ENCODE measurements at regions not wholly inside any gene's neighbourhood (a gene's known extent, or its start where the extent isn't known, plus 50 kb on each side); places are given as distances from the start of the nearest gene placed in this dataset.

GRCh38 chr16:77666771-77667170 is 55.5 kb upstream of the NUDT7 start:
- Mint-ChIP-seq H3K4me3 (ENCODE audit: low read depth, unreplicated experiment) (no peak overlapping the region), H3K27ac (ENCODE audit: unreplicated experiment) (no peak overlapping the region), H3K27me3 (ENCODE audit: unreplicated experiment) (peaks cover 40% of the 10 kb centered on the region), H3K36me3 (ENCODE audit: insufficient read depth, unreplicated experiment) (no peaks in the 10 kb centered on the region), H3K4me1 (ENCODE audit: low read depth, unreplicated experiment) (no peaks in the 10 kb centered on the region), H3K9me3 (ENCODE audit: low read depth, unreplicated experiment) (no peaks in the 10 kb centered on the region)
- TF ChIP-seq, protein P1, sequence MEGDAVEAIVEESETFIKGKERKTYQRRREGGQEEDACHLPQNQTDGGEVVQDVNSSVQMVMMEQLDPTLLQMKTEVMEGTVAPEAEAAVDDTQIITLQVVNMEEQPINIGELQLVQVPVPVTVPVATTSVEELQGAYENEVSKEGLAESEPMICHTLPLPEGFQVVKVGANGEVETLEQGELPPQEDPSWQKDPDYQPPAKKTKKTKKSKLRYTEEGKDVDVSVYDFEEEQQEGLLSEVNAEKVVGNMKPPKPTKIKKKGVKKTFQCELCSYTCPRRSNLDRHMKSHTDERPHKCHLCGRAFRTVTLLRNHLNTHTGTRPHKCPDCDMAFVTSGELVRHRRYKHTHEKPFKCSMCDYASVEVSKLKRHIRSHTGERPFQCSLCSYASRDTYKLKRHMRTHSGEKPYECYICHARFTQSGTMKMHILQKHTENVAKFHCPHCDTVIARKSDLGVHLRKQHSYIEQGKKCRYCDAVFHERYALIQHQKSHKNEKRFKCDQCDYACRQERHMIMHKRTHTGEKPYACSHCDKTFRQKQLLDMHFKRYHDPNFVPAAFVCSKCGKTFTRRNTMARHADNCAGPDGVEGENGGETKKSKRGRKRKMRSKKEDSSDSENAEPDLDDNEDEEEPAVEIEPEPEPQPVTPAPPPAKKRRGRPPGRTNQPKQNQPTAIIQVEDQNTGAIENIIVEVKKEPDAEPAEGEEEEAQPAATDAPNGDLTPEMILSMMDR (IDR thresholded peaks at IDR 0.05; ENCODE audit: unreplicated experiment), result no peak
- CTCF ChIA-PET, result no interaction called here
- BruUV-seq (replicated peaks), result no TSS peak
- no peak for DNase-seq
- intact Hi-C loops (cut with micrococcal nuclease; ENCODE audit: unreplicated experiment), result no loop called here

DNA sequence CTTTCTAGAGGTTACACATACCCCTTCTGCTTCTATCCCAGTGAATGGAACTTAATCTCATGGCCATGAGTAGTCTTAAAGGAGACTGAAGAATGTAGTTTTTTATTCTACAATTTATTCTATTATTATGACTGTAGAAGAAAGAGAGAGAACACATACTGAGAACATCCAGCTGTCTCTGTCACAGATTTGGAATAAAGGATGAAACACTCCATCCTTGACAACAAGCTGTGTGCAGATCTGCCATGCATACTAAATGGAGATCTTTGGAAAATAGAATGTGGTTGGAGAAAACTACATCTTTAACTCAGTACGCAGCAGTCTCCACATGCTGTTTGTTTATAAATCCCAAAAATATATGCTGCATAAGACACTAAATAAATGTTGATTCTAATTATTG is 54.1 kb upstream of the NUDT7 start:
- Mint-ChIP-seq H3K4me1 (ENCODE audit: low read depth, unreplicated experiment) (no peaks in the 10 kb centered on the region), H3K27me3 (ENCODE audit: unreplicated experiment) (peaks cover 40% of the 10 kb centered on the region), H3K27ac (ENCODE audit: unreplicated experiment) (no peak overlapping the region), H3K4me3 (ENCODE audit: low read depth, unreplicated experiment) (no peak overlapping the region), H3K36me3 (ENCODE audit: insufficient read depth, unreplicated experiment) (no peaks in the 10 kb centered on the region), H3K9me3 (ENCODE audit: low read depth, unreplicated experiment) (no peaks in the 10 kb centered on the region)
- CTCF ChIA-PET, result no interaction called here
- no TSS peak for BruUV-seq (replicated peaks)
- TF ChIP-seq, protein P1 (IDR thresholded peaks at IDR 0.05; ENCODE audit: unreplicated experiment), result no peak
- intact Hi-C loops (cut with micrococcal nuclease; ENCODE audit: unreplicated experiment), result no loop called here
- no peak for DNase-seq

DNA sequence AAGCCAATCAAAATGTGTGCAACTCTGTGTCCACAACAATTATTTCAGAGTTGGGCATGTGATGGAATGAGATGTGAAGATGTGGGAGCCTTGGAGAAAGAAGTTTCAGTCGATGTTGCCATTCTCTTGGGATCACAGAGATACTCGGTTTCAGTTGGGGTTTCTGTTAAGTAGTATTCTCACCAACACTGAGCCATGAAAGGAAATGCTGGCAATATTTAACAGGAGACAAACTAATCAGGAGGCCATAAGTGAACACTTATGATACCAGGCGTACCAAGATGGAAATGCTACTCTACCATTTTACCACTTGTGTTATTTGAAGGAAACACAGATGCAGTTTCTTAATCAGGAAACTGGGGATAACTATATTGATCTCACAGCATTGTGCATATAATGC is 53.3 kb upstream of the NUDT7 start:
- Mint-ChIP-seq H3K27ac (ENCODE audit: unreplicated experiment) (no peak overlapping the region), H3K27me3 (ENCODE audit: unreplicated experiment) (peaks cover 40% of the 10 kb centered on the region), H3K36me3 (ENCODE audit: insufficient read depth, unreplicated experiment) (no peaks in the 10 kb centered on the region), H3K4me3 (ENCODE audit: low read depth, unreplicated experiment) (no peak overlapping the region), H3K9me3 (ENCODE audit: low read depth, unreplicated experiment) (no peaks in the 10 kb centered on the region), H3K4me1 (ENCODE audit: low read depth, unreplicated experiment) (no peaks in the 10 kb centered on the region)
- CTCF ChIA-PET, result no interaction called here
- no TSS peak for BruUV-seq (replicated peaks)
- TF ChIP-seq, protein P1 (IDR thresholded peaks at IDR 0.05; ENCODE audit: unreplicated experiment), result no peak
- intact Hi-C loops (cut with micrococcal nuclease; ENCODE audit: unreplicated experiment), result no loop called here
- no peak for DNase-seq
